H9 (cell line): ENCODE measurements at regions not wholly inside any gene's neighbourhood (a gene's known extent, or its start where the extent isn't known, plus 50 kb on each side); places are given as distances from the start of the nearest gene placed in this dataset.

ENCODE experiments used
- DNase-seq: peaks from one replicate; pipeline ENCODE4 v3.0.0-alpha.2; 2017
- H2AFZ ChIP-seq: one replicate; pipeline ENCODE4 v1.6.1; 2013; ENCODE audit warnings: mild to moderate bottlenecking, low read length, control low read depth, moderate library complexity
- H2AK5ac ChIP-seq: 2 replicates; pipeline ENCODE4 v1.6.1; 2013; ENCODE audit warnings: low read length, control low read depth, mixed read lengths; ENCODE audit not compliant: insufficient read length
- H2BK120ac ChIP-seq: one replicate; pipeline ENCODE4 v1.6.1; 2013; ENCODE audit warnings: low read depth, mild to moderate bottlenecking, low read length, control low read depth, inconsistent platforms; ENCODE audit not compliant: poor library complexity, severe bottlenecking
- H2BK12ac ChIP-seq: 2 replicates; pipeline ENCODE4 v1.6.1; 2013; ENCODE audit warnings: low read length, control low read depth, mixed read lengths, low read depth; ENCODE audit not compliant: insufficient read length
- H2BK15ac ChIP-seq: 2 replicates; pipeline ENCODE4 v1.6.1; 2013; ENCODE audit warnings: low read depth, low read length, control low read depth
- H2BK20ac ChIP-seq: one replicate; pipeline ENCODE4 v1.6.1; 2013; ENCODE audit warnings: low read depth, mild to moderate bottlenecking, low read length, control low read depth, inconsistent platforms; ENCODE audit not compliant: poor library complexity, severe bottlenecking
- H2BK5ac ChIP-seq: 2 replicates; pipeline ENCODE4 v1.6.1; 2013; ENCODE audit warnings: low read length, control low read depth, mixed read lengths; ENCODE audit not compliant: insufficient read length
- H3K14ac ChIP-seq: 2 replicates; pipeline ENCODE4 v1.6.1; 2013; ENCODE audit warnings: low read length, control low read depth; ENCODE audit not compliant: insufficient read depth
- H3K18ac ChIP-seq: 2 replicates; pipeline ENCODE4 v1.6.1; 2013; ENCODE audit warnings: low read depth, mild to moderate bottlenecking, mixed read lengths, low read length, control low read depth; ENCODE audit not compliant: insufficient read length
- H3K23ac ChIP-seq: 2 replicates; pipeline ENCODE4 v1.6.1; 2013; ENCODE audit warnings: low read length, control low read depth, mixed read lengths, low read depth; ENCODE audit not compliant: insufficient read length
- H3K23me2 ChIP-seq: 2 replicates; pipeline ENCODE4 v1.6.1; 2013; ENCODE audit warnings: low read depth, mild to moderate bottlenecking, mixed read lengths, low read length, control low read depth; ENCODE audit not compliant: insufficient read length, poor library complexity, severe bottlenecking
- H3K27ac ChIP-seq: 2 replicates; pipeline ENCODE4 v1.5.1; 2013; ENCODE audit warnings: low read length, control low read depth, mixed read lengths, low read depth; ENCODE audit not compliant: insufficient read length
- H3K27me3 ChIP-seq: 2 replicates; pipeline ENCODE4 v1.6.1; 2013; ENCODE audit warnings: low read length, control low read depth, inconsistent platforms; ENCODE audit not compliant: insufficient read depth
- H3K4ac ChIP-seq: 2 replicates; pipeline ENCODE4 v1.6.1; 2013; ENCODE audit warnings: low read depth, mild to moderate bottlenecking, control low read depth, inconsistent platforms, low read length, moderate library complexity
- H3K4me1 ChIP-seq: 2 replicates; pipeline ENCODE4 v1.6.1; 2013; ENCODE audit warnings: low read length, control low read depth, inconsistent platforms; ENCODE audit not compliant: insufficient read depth
- H3K4me2 ChIP-seq: 2 replicates; pipeline ENCODE4 v1.6.1; 2013; ENCODE audit warnings: low read length, control low read depth, mixed read lengths; ENCODE audit not compliant: insufficient read length, insufficient read depth
- H3K56ac ChIP-seq: 2 replicates; pipeline ENCODE4 v1.6.1; 2013; ENCODE audit warnings: low read depth, mild to moderate bottlenecking, mixed read lengths, low read length, control low read depth; ENCODE audit not compliant: insufficient read length
- H3K79me1 ChIP-seq: 2 replicates; pipeline ENCODE4 v1.6.1; 2013; ENCODE audit warnings: low read depth, mild to moderate bottlenecking, moderate library complexity, low read length, control low read depth, inconsistent platforms; ENCODE audit not compliant: insufficient read depth, poor library complexity, severe bottlenecking
- H3K79me2 ChIP-seq: 2 replicates; pipeline ENCODE4 v1.6.1; 2013; ENCODE audit warnings: low read length, control low read depth, inconsistent platforms; ENCODE audit not compliant: insufficient read depth
- H3K9ac ChIP-seq: 2 replicates; pipeline ENCODE4 v1.6.1; 2013; ENCODE audit warnings: low read length, control low read depth, mixed read lengths; ENCODE audit not compliant: insufficient read length; ENCODE audit errors: extremely low read depth
- H3K9me3 ChIP-seq: one replicate; pipeline ENCODE4 v1.6.1; 2013; ENCODE audit warnings: low read depth, low read length, inconsistent platforms; ENCODE audit not compliant: control insufficient read depth
- H3T11ph ChIP-seq: one replicate; pipeline ENCODE4 v1.6.1; 2013; ENCODE audit warnings: mild to moderate bottlenecking, low read length, control low read depth, inconsistent platforms
- H4K20me1 ChIP-seq: one replicate; pipeline ENCODE4 v1.6.1; 2013; ENCODE audit not compliant: control insufficient read depth, insufficient read length, insufficient read depth
- H4K5ac ChIP-seq: 2 replicates; pipeline ENCODE4 v1.6.1; 2013; ENCODE audit warnings: low read depth, mild to moderate bottlenecking, mixed read lengths, low read length, control low read depth; ENCODE audit not compliant: insufficient read length
- H4K8ac ChIP-seq: replicated peaks from 2 replicates; pipeline ENCODE4 v1.6.1; 2013; ENCODE audit warnings: low read length, control low read depth, mixed read lengths, low read depth; ENCODE audit not compliant: insufficient read length
- H4K91ac ChIP-seq: 2 replicates; pipeline ENCODE4 v1.6.1; 2013; ENCODE audit warnings: low read depth, mild to moderate bottlenecking, moderate library complexity, mixed read lengths, low read length, control low read depth; ENCODE audit not compliant: insufficient read length
- H3K27ac Mint-ChIP-seq, 3 experiments: 2 replicates in 2 of 3; 3 replicates in 1 of 3; pipeline ENCODE4 v1.8.0; 2020 to 2021; ENCODE audit warnings: mixed read lengths in 3 of 3, mild to moderate bottlenecking in 1 of 3, moderate library complexity in 1 of 3
- H3K27me3 Mint-ChIP-seq: 2 replicates; pipeline ENCODE4 v1.8.0; 2021; ENCODE audit warnings: low read depth, mild to moderate bottlenecking, moderate library complexity, mixed read lengths
- H3K36me3 Mint-ChIP-seq, 3 experiments: 2 replicates in 2 of 3; 3 replicates in 1 of 3; pipeline ENCODE4 v1.8.0; 2020 to 2021; ENCODE audit warnings: low read depth in 3 of 3, mixed read lengths in 3 of 3; ENCODE audit not compliant: insufficient read depth in 1 of 3
- H3K4me1 Mint-ChIP-seq, 2 experiments: 2 replicates each; pipeline ENCODE4 v1.8.0; 2020; ENCODE audit warnings: mixed read lengths in 2 of 2
- H3K4me3 Mint-ChIP-seq, 2 experiments: 2 replicates in 1 of 2; 3 replicates in 1 of 2; pipeline ENCODE4 v1.8.0; 2020 to 2021; ENCODE audit warnings: mild to moderate bottlenecking in 2 of 2, mixed read lengths in 2 of 2, moderate library complexity in 1 of 2
- H3K9me3 Mint-ChIP-seq, 2 experiments: 2 replicates in 1 of 2; 3 replicates in 1 of 2; pipeline ENCODE4 v1.8.0; 2020; ENCODE audit warnings: mild to moderate bottlenecking in 2 of 2, mixed read lengths in 2 of 2, moderate library complexity in 1 of 2
- CTCF ChIP-seq: fragments of 200-600 bp; sonication (generic); conservative IDR thresholded peaks from 3 replicates; pipeline ENCODE4 v1.8.0; 2021; ENCODE audit warnings: antibody characterized with exemption, mild to moderate bottlenecking
- WGBS: extraction: QIAGEN DNeasy Blood & Tissue Kit; methylation state at CpG from one replicate; pipeline ENCODE4 v1.1.7; 2013; ENCODE audit warnings: missing lambda C conversion rate, low lambda C conversion rate, mixed read lengths; ENCODE audit not compliant: insufficient read length; ENCODE audit errors: extremely low coverage; 5-methylcytosine and 5-hydroxymethylcytosine counted together

GRCh38 chr5:3190433-3190832, 405.2 kb upstream of the IRX1 start:
- no peak overlapping the region for H2AK5ac ChIP-seq
- H3K4ac ChIP-seq = no peak overlapping the region
- no peak overlapping the region for H2BK12ac ChIP-seq
- H3K56ac ChIP-seq = no peak overlapping the region
- H2BK20ac ChIP-seq = no peak overlapping the region
- DNase-seq = no peak
- no peaks in the 10 kb centered on the region for H3K79me1 ChIP-seq
- Mint-ChIP-seq H3K27ac (no peak overlapping the region; a peak in 1 of 7 replicates), H3K9me3 (no peaks in the 10 kb centered on the region; a peak in 1 of 5 replicates), H3K36me3 (no peaks in the 10 kb centered on the region), H3K4me1 (peaks cover 42 to 43% of the 10 kb centered on the region in 2 experiments), H3K4me3 (no peak overlapping the region), H3K27me3 (no peaks in the 10 kb centered on the region)
- H4K20me1 ChIP-seq = no peaks in the 10 kb centered on the region
- H3K23me2 ChIP-seq = no peaks in the 10 kb centered on the region
- no peaks in the 10 kb centered on the region for H3K4me1 ChIP-seq
- no peak overlapping the region for H4K8ac ChIP-seq
- no peak overlapping the region for H3K23ac ChIP-seq
- no peaks in the 10 kb centered on the region for H3K9me3 ChIP-seq
- H3K9ac ChIP-seq = no peak overlapping the region
- no peaks in the 10 kb centered on the region for H3K27me3 ChIP-seq
- H3K27ac ChIP-seq = no peak overlapping the region
- H3K4me2 ChIP-seq = no peak overlapping the region
- H2BK15ac ChIP-seq = no peak overlapping the region
- TF ChIP-seq CTCF = no peak
- no peak overlapping the region for H4K5ac ChIP-seq
- no peak overlapping the region for H3K18ac ChIP-seq
- H2BK120ac ChIP-seq = no peak overlapping the region
- no CpG with 5 or more reads among the region's 1 CpG for WGBS
- H4K91ac ChIP-seq = no peak overlapping the region
- no peaks in the 10 kb centered on the region for H3K79me2 ChIP-seq
- no peak overlapping the region for H2BK5ac ChIP-seq
- no peak overlapping the region for H2AFZ ChIP-seq
- H3K14ac ChIP-seq = no peak overlapping the region
- H3T11ph ChIP-seq = no peak overlapping the region
